HL-60 (cell line): ENCODE measurements at regions not wholly inside any gene's neighbourhood (a gene's known extent, or its start where the extent isn't known, plus 50 kb on each side); places are given as distances from the start of the nearest gene placed in this dataset.

ENCODE experiments used
- POLR2AphosphoS5 ChIP-seq: IDR thresholded peaks from 2 replicates; pipeline ENCODE4 v1.6.1; 2012; ENCODE audit warnings: low read depth
- TF ChIP-seq, protein P1 (sequence below): IDR thresholded peaks from one replicate; pipeline ENCODE4 v1.5.1; 2011; ENCODE audit warnings: low read length, control low read depth, inconsistent platforms; ENCODE audit not compliant: insufficient read depth

DNA sequence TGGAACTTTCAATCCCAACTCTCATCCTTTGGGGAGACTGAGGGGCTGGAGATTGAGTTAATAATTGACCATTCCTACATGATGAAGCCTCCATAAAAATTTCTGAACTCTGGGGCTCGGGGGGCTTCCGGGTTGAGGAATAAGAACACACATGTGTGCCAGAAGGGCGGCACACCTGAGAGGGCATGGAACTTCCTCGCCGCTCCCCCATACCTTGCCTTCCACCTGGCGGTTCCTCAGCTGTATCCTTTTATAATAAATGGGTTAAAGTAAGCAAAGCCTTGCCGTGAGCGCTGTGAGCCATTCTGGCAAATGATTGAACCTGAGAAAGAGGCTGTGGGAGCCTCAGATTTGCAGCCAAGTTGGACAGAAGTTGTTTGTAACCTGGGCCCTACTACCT is 164.8 kb downstream of the LY86 start:
- TF ChIP-seq, protein P1, sequence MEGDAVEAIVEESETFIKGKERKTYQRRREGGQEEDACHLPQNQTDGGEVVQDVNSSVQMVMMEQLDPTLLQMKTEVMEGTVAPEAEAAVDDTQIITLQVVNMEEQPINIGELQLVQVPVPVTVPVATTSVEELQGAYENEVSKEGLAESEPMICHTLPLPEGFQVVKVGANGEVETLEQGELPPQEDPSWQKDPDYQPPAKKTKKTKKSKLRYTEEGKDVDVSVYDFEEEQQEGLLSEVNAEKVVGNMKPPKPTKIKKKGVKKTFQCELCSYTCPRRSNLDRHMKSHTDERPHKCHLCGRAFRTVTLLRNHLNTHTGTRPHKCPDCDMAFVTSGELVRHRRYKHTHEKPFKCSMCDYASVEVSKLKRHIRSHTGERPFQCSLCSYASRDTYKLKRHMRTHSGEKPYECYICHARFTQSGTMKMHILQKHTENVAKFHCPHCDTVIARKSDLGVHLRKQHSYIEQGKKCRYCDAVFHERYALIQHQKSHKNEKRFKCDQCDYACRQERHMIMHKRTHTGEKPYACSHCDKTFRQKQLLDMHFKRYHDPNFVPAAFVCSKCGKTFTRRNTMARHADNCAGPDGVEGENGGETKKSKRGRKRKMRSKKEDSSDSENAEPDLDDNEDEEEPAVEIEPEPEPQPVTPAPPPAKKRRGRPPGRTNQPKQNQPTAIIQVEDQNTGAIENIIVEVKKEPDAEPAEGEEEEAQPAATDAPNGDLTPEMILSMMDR = no peak
- no peak for TF ChIP-seq POLR2AphosphoS5
